Parathyroid adenoma (tissue), 2 donors: ENCODE measurements at regions not wholly inside any gene's neighbourhood (a gene's known extent, or its start where the extent isn't known, plus 50 kb on each side); places are given as distances from the start of the nearest gene placed in this dataset.

Source experiments
- H2AFZ ChIP-seq: fragments of 300-600 bp; sonication (generic); one replicate; pipeline ENCODE4 v1.7.0; 2017; ENCODE audit warnings: antibody characterized with exemption, mild to moderate bottlenecking
- H3K27ac ChIP-seq: fragments of 300-600 bp; sonication (generic); one replicate; pipeline ENCODE4 v1.7.0; 2017
- H3K27me3 ChIP-seq: fragments of 300-600 bp; sonication (generic); one replicate; pipeline ENCODE4 v1.7.0; 2017; ENCODE audit warnings: low read length; ENCODE audit not compliant: control insufficient read depth, insufficient read depth
- H3K36me3 ChIP-seq: fragments of 300-600 bp; sonication (generic); one replicate; pipeline ENCODE4 v1.7.0; 2017; ENCODE audit warnings: low read length; ENCODE audit not compliant: control insufficient read depth, insufficient read depth
- H3K4me1 ChIP-seq: fragments of 300-600 bp; sonication (generic); one replicate; pipeline ENCODE4 v1.7.0; 2017; ENCODE audit warnings: control low read depth
- H3K4me2 ChIP-seq: fragments of 300-600 bp; sonication (generic); one replicate; pipeline ENCODE4 v1.7.0; 2017; ENCODE audit warnings: low read length
- H3K4me3 ChIP-seq: fragments of 300-600 bp; sonication (generic); one replicate; pipeline ENCODE4 v1.7.0; 2017; ENCODE audit warnings: low read depth, low read length
- H3K79me2 ChIP-seq: fragments of 300-600 bp; sonication (generic); one replicate; pipeline ENCODE4 v1.7.0; 2017; ENCODE audit warnings: control low read depth
- H3K9ac ChIP-seq: fragments of 300-600 bp; sonication (generic); one replicate; pipeline ENCODE4 v1.7.0; 2017; ENCODE audit warnings: mild to moderate bottlenecking
- H3K9me3 ChIP-seq: fragments of 300-600 bp; sonication (generic); one replicate; pipeline ENCODE4 v1.7.0; 2017; ENCODE audit warnings: low read length; ENCODE audit not compliant: control insufficient read depth
- CTCF ChIP-seq: fragments of 300-600 bp; sonication (generic); IDR thresholded peaks from one replicate; pipeline ENCODE4 v1.7.0; 2017; ENCODE audit warnings: antibody characterized with exemption, mild to moderate bottlenecking
- donor health status: primary hyperparathyroidism.

GRCh38 chr9:134247918-134248631 lies 78.2 kb upstream of the RXRA start:
- H3K9ac ChIP-seq, result no peak overlapping the region
- H3K79me2 ChIP-seq, result no peaks in the 10 kb centered on the region
- no peaks in the 10 kb centered on the region for H3K27me3 ChIP-seq
- H3K4me1 ChIP-seq, result no peaks in the 10 kb centered on the region
- no peaks in the 10 kb centered on the region for H3K36me3 ChIP-seq
- H3K27ac ChIP-seq, result no peak overlapping the region
- TF ChIP-seq CTCF, result no peak
- H3K4me2 ChIP-seq, result no peak overlapping the region
- no peak overlapping the region for H3K4me3 ChIP-seq
- no peaks in the 10 kb centered on the region for H3K9me3 ChIP-seq
- H2AFZ ChIP-seq, result no peak overlapping the region

- Histone ChIP-seq H3K36me3 (no peaks in the 10 kb centered on the region), H3K9ac (no peak overlapping the region), H3K9me3 (no peaks in the 10 kb centered on the region), H3K4me2 (no peak overlapping the region), H3K79me2 (no peaks in the 10 kb centered on the region), H3K4me1 (no peaks in the 10 kb centered on the region), H3K4me3 (no peak overlapping the region), H2AFZ (no peak overlapping the region), H3K27ac (no peak overlapping the region), H3K27me3 (no peaks in the 10 kb centered on the region)
- no peak for TF ChIP-seq CTCF
These were observed 74.8 kb upstream of the RXRA start for GRCh38 chr9:134251296-134252069.

GRCh38 chr9:134252084-134252830 lies 74.0 kb upstream of the RXRA start:
- Histone ChIP-seq H2AFZ (no peak overlapping the region), H3K79me2 (no peaks in the 10 kb centered on the region), H3K27me3 (no peaks in the 10 kb centered on the region), H3K4me1 (no peaks in the 10 kb centered on the region), H3K9me3 (no peaks in the 10 kb centered on the region), H3K4me2 (no peak overlapping the region), H3K36me3 (no peaks in the 10 kb centered on the region), H3K9ac (no peak overlapping the region), H3K4me3 (no peak overlapping the region), H3K27ac (no peak overlapping the region)
- no peak for TF ChIP-seq CTCF

- Histone ChIP-seq H3K27ac (no peak overlapping the region), H3K27me3 (no peaks in the 10 kb centered on the region), H3K4me1 (no peaks in the 10 kb centered on the region), H3K36me3 (no peaks in the 10 kb centered on the region), H2AFZ (no peak overlapping the region), H3K4me3 (no peak overlapping the region), H3K9me3 (no peaks in the 10 kb centered on the region), H3K79me2 (no peaks in the 10 kb centered on the region), H3K4me2 (no peak overlapping the region), H3K9ac (no peak overlapping the region)
- TF ChIP-seq CTCF, result no peak
These were observed 72.5 kb upstream of the RXRA start for GRCh38 chr9:134253606-134254205.
